Neural crest cell (in vitro differentiated cells): ENCODE measurements at regions not wholly inside any gene's neighbourhood (a gene's known extent, or its start where the extent isn't known, plus 50 kb on each side); places are given as distances from the start of the nearest gene placed in this dataset.

ENCODE experiments used
- DNase-seq: peaks from one replicate; pipeline ENCODE4 v3.0.0; 2021; ENCODE audit warnings: low read depth, mixed read lengths, low spot score
- H3K27ac Mint-ChIP-seq: one replicate; pipeline ENCODE4 v1.8.0; 2021; ENCODE audit warnings: mild to moderate bottlenecking, mixed read lengths; ENCODE audit not compliant: unreplicated experiment
- H3K27me3 Mint-ChIP-seq: 2 replicates; pipeline ENCODE4 v1.8.0; 2021; ENCODE audit warnings: low read depth, mild to moderate bottlenecking, mixed read lengths
- H3K36me3 Mint-ChIP-seq: 2 replicates; pipeline ENCODE4 v1.8.0; 2021; ENCODE audit warnings: low read depth, mild to moderate bottlenecking, mixed read lengths
- H3K4me1 Mint-ChIP-seq: 2 replicates; pipeline ENCODE4 v1.8.0; 2021; ENCODE audit warnings: mixed read lengths
- H3K4me3 Mint-ChIP-seq: one replicate; pipeline ENCODE4 v1.8.0; 2021; ENCODE audit warnings: mild to moderate bottlenecking, mixed read lengths
- H3K9me3 Mint-ChIP-seq: 2 replicates; pipeline ENCODE4 v1.8.0; 2021; ENCODE audit warnings: mixed read lengths
- CTCF ChIP-seq: fragments of 200-600 bp; sonication (generic); conservative IDR thresholded peaks from 2 replicates; pipeline ENCODE4 v1.5.0; 2021; ENCODE audit warnings: antibody characterized with exemption, mild to moderate bottlenecking

- Mint-ChIP-seq H3K36me3 (no peaks in the 10 kb centered on the region), H3K27me3 (no peaks in the 10 kb centered on the region), H3K27ac (no peak overlapping the region), H3K9me3 (no peaks in the 10 kb centered on the region), H3K4me1 (peaks cover 32% of the 10 kb centered on the region), H3K4me3 (no peak overlapping the region)
- no peak for TF ChIP-seq CTCF
- DNase-seq = no peak
Observed at GRCh38 chr9:135342206-135343130, 137.1 kb upstream of the PPP1R26 start.

- no peak for TF ChIP-seq CTCF
- no peak overlapping the region for H3K4me3 Mint-ChIP-seq
- no peaks in the 10 kb centered on the region for H3K36me3 Mint-ChIP-seq
- H3K27ac Mint-ChIP-seq = no peak overlapping the region
- no peak for DNase-seq
- peaks cover 32% of the 10 kb centered on the region for H3K4me1 Mint-ChIP-seq
- H3K27me3 Mint-ChIP-seq = no peaks in the 10 kb centered on the region
- no peaks in the 10 kb centered on the region for H3K9me3 Mint-ChIP-seq
Observed at GRCh38 chr9:135343136-135343535, 136.4 kb upstream of the PPP1R26 start.

- Mint-ChIP-seq H3K4me3 (no peak overlapping the region), H3K27me3 (no peaks in the 10 kb centered on the region), H3K36me3 (no peaks in the 10 kb centered on the region), H3K9me3 (no peaks in the 10 kb centered on the region), H3K27ac (peak overlapping the region; percentile 27), H3K4me1 (peaks cover 32% of the 10 kb centered on the region)
- peak; percentile 86 for DNase-seq
- TF ChIP-seq CTCF = peak; percentile 96
Observed at GRCh38 chr9:135343837-135344522, 135.6 kb upstream of the PPP1R26 start.

- no peaks in the 10 kb centered on the region for H3K36me3 Mint-ChIP-seq
- no peaks in the 10 kb centered on the region for H3K27me3 Mint-ChIP-seq
- no peaks in the 10 kb centered on the region for H3K9me3 Mint-ChIP-seq
- peak overlapping the region; percentile 35 for H3K27ac Mint-ChIP-seq
- H3K4me3 Mint-ChIP-seq = no peak overlapping the region
- no peak for TF ChIP-seq CTCF
- H3K4me1 Mint-ChIP-seq = peaks cover 36% of the 10 kb centered on the region
- DNase-seq = no peak
Observed at GRCh38 chr9:135344523-135344901, 135.1 kb upstream of the PPP1R26 start.

GRCh38 chr9:135344915-135345500 lies 134.6 kb upstream of the PPP1R26 start:
- no peak overlapping the region for H3K4me3 Mint-ChIP-seq
- peaks cover 35% of the 10 kb centered on the region for H3K4me1 Mint-ChIP-seq
- DNase-seq = peak; percentile 45
- TF ChIP-seq CTCF = no peak
- no peaks in the 10 kb centered on the region for H3K27me3 Mint-ChIP-seq
- no peaks in the 10 kb centered on the region for H3K36me3 Mint-ChIP-seq
- no peaks in the 10 kb centered on the region for H3K9me3 Mint-ChIP-seq
- no peak overlapping the region for H3K27ac Mint-ChIP-seq
